ENCODE measurements at regions not wholly inside any gene's neighbourhood (a gene's known extent, or its start where the extent isn't known, plus 50 kb on each side); places are given as distances from the start of the nearest gene placed in this dataset.

- H3K27me3 ChIP-seq (ENCODE audit: control insufficient read depth, insufficient read depth, low read length), result no peaks in the 10 kb centered on the region
- no peak overlapping the region for H3K4me3 ChIP-seq (ENCODE audit: low read depth in 2 of 2, low read length in 2 of 2)
- DNase-seq (ENCODE audit: low read depth, low spot score) (no peak), ATAC-seq (no peak)
- no peaks in the 10 kb centered on the region for H3K4me1 ChIP-seq (ENCODE audit: control insufficient read depth, insufficient read depth, low read length)
- in situ Hi-C loops (cut with HindIII; ENCODE audit: low pct_unique_long_range_greater_than_20kb, low sequenced_read_pairs), result no loop called here
- no peak overlapping the region for H3K27ac ChIP-seq (ENCODE audit: low read length)
- no TSS peak for BruUV-seq (replicated peaks)
- H3K9me3 ChIP-seq (ENCODE audit: control insufficient read depth, insufficient read depth, low read depth, low read length), result no peaks in the 10 kb centered on the region
- ChIA-PET CTCF (no interaction called here), POLR2A (no interaction called here)
- TF ChIP-seq, protein P1, sequence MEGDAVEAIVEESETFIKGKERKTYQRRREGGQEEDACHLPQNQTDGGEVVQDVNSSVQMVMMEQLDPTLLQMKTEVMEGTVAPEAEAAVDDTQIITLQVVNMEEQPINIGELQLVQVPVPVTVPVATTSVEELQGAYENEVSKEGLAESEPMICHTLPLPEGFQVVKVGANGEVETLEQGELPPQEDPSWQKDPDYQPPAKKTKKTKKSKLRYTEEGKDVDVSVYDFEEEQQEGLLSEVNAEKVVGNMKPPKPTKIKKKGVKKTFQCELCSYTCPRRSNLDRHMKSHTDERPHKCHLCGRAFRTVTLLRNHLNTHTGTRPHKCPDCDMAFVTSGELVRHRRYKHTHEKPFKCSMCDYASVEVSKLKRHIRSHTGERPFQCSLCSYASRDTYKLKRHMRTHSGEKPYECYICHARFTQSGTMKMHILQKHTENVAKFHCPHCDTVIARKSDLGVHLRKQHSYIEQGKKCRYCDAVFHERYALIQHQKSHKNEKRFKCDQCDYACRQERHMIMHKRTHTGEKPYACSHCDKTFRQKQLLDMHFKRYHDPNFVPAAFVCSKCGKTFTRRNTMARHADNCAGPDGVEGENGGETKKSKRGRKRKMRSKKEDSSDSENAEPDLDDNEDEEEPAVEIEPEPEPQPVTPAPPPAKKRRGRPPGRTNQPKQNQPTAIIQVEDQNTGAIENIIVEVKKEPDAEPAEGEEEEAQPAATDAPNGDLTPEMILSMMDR (IDR thresholded peaks at IDR 0.05), result no peak
- TF ChIP-seq TCF7L2 (IDR thresholded peaks at IDR 0.05; ENCODE audit: low read depth, low read length), result no peak
- no peak for TF ChIP-seq POLR2AphosphoS5 (IDR thresholded peaks at IDR 0.05; ENCODE audit: low read depth, low read length)
- no peak for TF ChIP-seq SIN3A (IDR thresholded peaks at IDR 0.05; ENCODE audit: borderline replicate concordance, insufficient read depth, low read depth, low read length)
- TF ChIP-seq, protein P2, sequence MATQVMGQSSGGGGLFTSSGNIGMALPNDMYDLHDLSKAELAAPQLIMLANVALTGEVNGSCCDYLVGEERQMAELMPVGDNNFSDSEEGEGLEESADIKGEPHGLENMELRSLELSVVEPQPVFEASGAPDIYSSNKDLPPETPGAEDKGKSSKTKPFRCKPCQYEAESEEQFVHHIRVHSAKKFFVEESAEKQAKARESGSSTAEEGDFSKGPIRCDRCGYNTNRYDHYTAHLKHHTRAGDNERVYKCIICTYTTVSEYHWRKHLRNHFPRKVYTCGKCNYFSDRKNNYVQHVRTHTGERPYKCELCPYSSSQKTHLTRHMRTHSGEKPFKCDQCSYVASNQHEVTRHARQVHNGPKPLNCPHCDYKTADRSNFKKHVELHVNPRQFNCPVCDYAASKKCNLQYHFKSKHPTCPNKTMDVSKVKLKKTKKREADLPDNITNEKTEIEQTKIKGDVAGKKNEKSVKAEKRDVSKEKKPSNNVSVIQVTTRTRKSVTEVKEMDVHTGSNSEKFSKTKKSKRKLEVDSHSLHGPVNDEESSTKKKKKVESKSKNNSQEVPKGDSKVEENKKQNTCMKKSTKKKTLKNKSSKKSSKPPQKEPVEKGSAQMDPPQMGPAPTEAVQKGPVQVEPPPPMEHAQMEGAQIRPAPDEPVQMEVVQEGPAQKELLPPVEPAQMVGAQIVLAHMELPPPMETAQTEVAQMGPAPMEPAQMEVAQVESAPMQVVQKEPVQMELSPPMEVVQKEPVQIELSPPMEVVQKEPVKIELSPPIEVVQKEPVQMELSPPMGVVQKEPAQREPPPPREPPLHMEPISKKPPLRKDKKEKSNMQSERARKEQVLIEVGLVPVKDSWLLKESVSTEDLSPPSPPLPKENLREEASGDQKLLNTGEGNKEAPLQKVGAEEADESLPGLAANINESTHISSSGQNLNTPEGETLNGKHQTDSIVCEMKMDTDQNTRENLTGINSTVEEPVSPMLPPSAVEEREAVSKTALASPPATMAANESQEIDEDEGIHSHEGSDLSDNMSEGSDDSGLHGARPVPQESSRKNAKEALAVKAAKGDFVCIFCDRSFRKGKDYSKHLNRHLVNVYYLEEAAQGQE (IDR thresholded peaks at IDR 0.05; ENCODE audit: insufficient read depth in 1 of 2, low read depth in 2 of 2, low read length in 1 of 2), result no peak
- H3K36me3 ChIP-seq (ENCODE audit: control insufficient read depth, insufficient read depth, low read length), result no peaks in the 10 kb centered on the region
- intact Hi-C loops (cut with micrococcal nuclease; ENCODE audit: unreplicated experiment), result no loop called here
These were observed 337.4 kb upstream of the ZWINT start for GRCh38 chr10:56698506-56698905.

DNA sequence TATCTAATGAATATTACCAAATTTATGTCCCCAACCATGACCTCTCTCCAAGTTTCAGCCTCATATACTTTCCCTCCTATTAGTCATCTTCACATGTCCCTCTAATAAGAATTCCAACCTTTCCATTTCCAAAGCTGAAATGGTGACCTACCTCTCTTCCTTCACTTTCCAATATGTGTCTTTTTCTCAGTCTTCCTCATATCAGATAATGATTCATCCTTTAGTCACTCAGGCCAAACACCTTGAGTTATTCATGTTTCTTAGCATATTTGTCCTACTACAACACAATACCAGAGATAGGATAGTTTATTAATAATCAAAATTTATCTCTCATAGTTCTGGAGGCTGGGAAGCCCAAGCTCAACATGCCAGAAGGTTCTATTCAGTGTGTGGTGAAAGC is 318.5 kb upstream of the ZWINT start:
- ATAC-seq, result no peak
- TF ChIP-seq POLR2AphosphoS5 (IDR thresholded peaks at IDR 0.05; ENCODE audit: low read depth, low read length), result no peak
- TF ChIP-seq, protein P1 (IDR thresholded peaks at IDR 0.05), result no peak
- TF ChIP-seq, protein P2 (IDR thresholded peaks at IDR 0.05; ENCODE audit: insufficient read depth in 1 of 2, low read depth in 2 of 2, low read length in 1 of 2), result no peak
- TF ChIP-seq TCF7L2 (IDR thresholded peaks at IDR 0.05; ENCODE audit: low read depth, low read length), result no peak
- TF ChIP-seq SIN3A (IDR thresholded peaks at IDR 0.05; ENCODE audit: borderline replicate concordance, insufficient read depth, low read depth, low read length), result no peak
- no TSS peak for BruUV-seq (replicated peaks)

More for the DNA sequence above, 318.5 kb upstream of the ZWINT start:
- Histone ChIP-seq H3K4me3 (ENCODE audit: low read depth in 2 of 2, low read length in 2 of 2) (no peak overlapping the region), H3K36me3 (ENCODE audit: control insufficient read depth, insufficient read depth, low read length) (no peaks in the 10 kb centered on the region), H3K27ac (ENCODE audit: low read length) (no peak overlapping the region), H3K27me3 (ENCODE audit: control insufficient read depth, insufficient read depth, low read length) (no peaks in the 10 kb centered on the region), H3K9me3 (ENCODE audit: control insufficient read depth, insufficient read depth, low read depth, low read length) (peaks cover 3% of the 10 kb centered on the region; the same call in 1 of the 2 replicates), H3K4me1 (ENCODE audit: control insufficient read depth, insufficient read depth, low read length) (no peaks in the 10 kb centered on the region)
- intact Hi-C loops (cut with micrococcal nuclease; ENCODE audit: unreplicated experiment) (no loop called here), in situ Hi-C loops (cut with HindIII; ENCODE audit: low pct_unique_long_range_greater_than_20kb, low sequenced_read_pairs) (no loop called here)
- ChIA-PET CTCF (no interaction called here), POLR2A (no interaction called here)
- DNase-seq (ENCODE audit: low read depth, low spot score), result no peak

Measured in Panc1 (cell line).